Caco-2 (cell line): ENCODE measurements at regions not wholly inside any gene's neighbourhood (a gene's known extent, or its start where the extent isn't known, plus 50 kb on each side); places are given as distances from the start of the nearest gene placed in this dataset.

Experiments used
- BruUV-seq: library from RNA; stranded (reverse); fragments of 400-500 nt; replicated peaks from 2 replicates; lab custom pipeline; 2021; lab: Mats Ljungman, UMichigan
- CTCF ChIA-PET: fragments of 300-600 bp; sonication (Branson Sonifier 250); formaldehyde crosslinking; loops from one replicate; lab custom pipeline; 2022; ENCODE audit warnings: antibody characterized with exemption; lab: Charles Lee
- POLR2A ChIA-PET: fragments of 300-600 bp; sonication (Branson Sonifier 250); formaldehyde crosslinking; loops from one replicate; lab custom pipeline; 2022; ENCODE audit warnings: antibody characterized with exemption; lab: Charles Lee
- DNase-seq, 2 experiments: peaks; one replicate each; pipeline versions ENCODE4 v3.0.0 to v3.0.0-alpha.2; 2020 to 2022
- H3K27me3 ChIP-seq: replicated peaks from 2 replicates; pipeline ENCODE4 v1.6.0; 2011; ENCODE audit warnings: low read length; ENCODE audit not compliant: control insufficient read depth, insufficient read depth
- H3K36me3 ChIP-seq: 2 replicates; pipeline ENCODE4 v1.5.1; 2011; ENCODE audit warnings: low read length; ENCODE audit not compliant: control insufficient read depth, insufficient read depth
- H3K4me1 ChIP-seq: fragments of 250-450 bp; sonication (Bioruptor Pico); 2 replicates; pipeline ENCODE4 v1.5.1; 2020; ENCODE audit warnings: mild to moderate bottlenecking
- H3K4me3 ChIP-seq: 2 replicates; pipeline ENCODE4 v1.5.1; 2011; ENCODE audit warnings: low read depth, mild to moderate bottlenecking, control low read depth, low read length
- H3K9me3 ChIP-seq: fragments of 250-450 bp; sonication (Bioruptor Pico); 2 replicates; pipeline ENCODE4 v1.5.1; 2020; ENCODE audit warnings: mild to moderate bottlenecking, moderate library complexity
- H3K27ac Mint-ChIP-seq: one replicate; pipeline ENCODE4 v1.8.0; 2022; ENCODE audit warnings: mixed read lengths; ENCODE audit not compliant: unreplicated experiment
- H3K27me3 Mint-ChIP-seq: one replicate; pipeline ENCODE4 v1.8.0; 2022; ENCODE audit warnings: mixed read lengths; ENCODE audit not compliant: insufficient read depth, unreplicated experiment
- H3K36me3 Mint-ChIP-seq: one replicate; pipeline ENCODE4 v1.8.0; 2022; ENCODE audit warnings: mild to moderate bottlenecking, mixed read lengths; ENCODE audit not compliant: insufficient read depth, unreplicated experiment
- H3K4me1 Mint-ChIP-seq: one replicate; pipeline ENCODE4 v1.8.0; 2022; ENCODE audit warnings: low read depth, mixed read lengths; ENCODE audit not compliant: unreplicated experiment
- H3K4me3 Mint-ChIP-seq: one replicate; pipeline ENCODE4 v1.8.0; 2022; ENCODE audit warnings: mild to moderate bottlenecking, moderate library complexity, mixed read lengths; ENCODE audit not compliant: unreplicated experiment
- H3K9me3 Mint-ChIP-seq: one replicate; pipeline ENCODE4 v1.8.0; 2022; ENCODE audit warnings: mixed read lengths; ENCODE audit not compliant: unreplicated experiment
- CTCF ChIP-seq, 2 experiments: fragments of 200-600 bp in 1 of 2; IDR thresholded peaks; 1 replicate in 1 of 2; 2 replicates in 1 of 2; pipeline versions ENCODE4 v1.5.1 to v1.8.0; 2011 to 2022; ENCODE audit warnings: antibody characterized with exemption in 1 of 2, control low read depth in 1 of 2, inconsistent platforms in 1 of 2, low read depth in 1 of 2, low read length in 1 of 2, mild to moderate bottlenecking in 1 of 2, moderate library complexity in 1 of 2; ENCODE audit not compliant: insufficient read depth in 1 of 2, severe bottlenecking in 1 of 2, unreplicated experiment in 1 of 2
- intact Hi-C: fragments of 100-400 bp; cut with micrococcal nuclease; formaldehyde crosslinking; loops from one replicate; pipeline ENCODE4 v1.10.0; 2022; ENCODE audit not compliant: unreplicated experiment

DNA sequence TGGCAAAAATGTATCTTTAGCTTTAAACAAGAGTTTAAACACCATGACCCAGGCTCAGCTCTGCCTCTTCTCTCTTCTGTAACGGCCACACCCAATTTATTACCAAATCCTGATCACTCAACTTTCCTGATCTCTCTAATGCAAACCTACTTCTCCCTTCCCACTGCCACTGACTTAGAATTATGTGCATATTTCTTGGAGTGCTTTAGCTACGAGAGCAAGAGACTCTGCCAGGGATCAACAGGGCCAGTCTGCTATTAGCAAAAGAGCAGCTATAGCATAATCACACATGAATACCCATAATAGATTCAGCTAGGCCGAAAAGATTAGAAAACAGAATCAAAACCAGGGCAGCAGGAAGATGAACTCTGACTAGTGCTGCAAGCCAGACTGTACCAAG, 215.5 kb downstream of the MRPL39 start:
- no peak for DNase-seq
- ChIA-PET CTCF (no interaction called here), POLR2A (no interaction called here)
- Histone ChIP-seq H3K4me1 (no peaks in the 10 kb centered on the region), H3K9me3 (no peaks in the 10 kb centered on the region), H3K27me3 (no peaks in the 10 kb centered on the region), H3K4me3 (no peak overlapping the region), H3K36me3 (no peaks in the 10 kb centered on the region)
- Mint-ChIP-seq H3K27me3 (peaks cover 11% of the 10 kb centered on the region), H3K9me3 (no peaks in the 10 kb centered on the region), H3K4me3 (no peak overlapping the region), H3K4me1 (no peaks in the 10 kb centered on the region), H3K27ac (no peak overlapping the region), H3K36me3 (no peaks in the 10 kb centered on the region)
- intact Hi-C loops = no loop called here
- BruUV-seq = no TSS peak
- no peak for TF ChIP-seq CTCF (IDR thresholded peaks at IDR 0.05; ENCODE audit: insufficient read depth in 1 of 2, low read depth in 1 of 2, low read length in 1 of 2, severe bottlenecking in 1 of 2, unreplicated experiment in 1 of 2)

DNA sequence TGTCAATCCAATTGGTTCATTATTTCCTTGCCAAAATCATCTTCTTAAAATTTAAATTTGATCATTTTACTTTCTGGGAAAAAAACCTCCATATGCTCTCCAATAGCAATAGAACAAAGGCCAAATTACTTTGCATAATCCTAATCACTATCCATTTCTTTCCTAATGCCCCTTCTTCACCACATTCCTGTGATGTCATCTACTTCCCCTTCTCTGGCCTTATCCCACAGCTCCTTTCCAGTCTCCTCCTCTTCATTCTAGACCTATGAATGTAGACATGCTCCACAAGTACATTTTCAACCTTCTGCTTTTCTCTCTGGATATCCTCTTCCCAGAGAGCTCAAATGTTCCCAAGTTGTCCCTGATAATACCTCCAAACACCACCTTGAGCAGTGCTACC, 216.6 kb downstream of the MRPL39 start:
- Histone ChIP-seq H3K36me3 (no peaks in the 10 kb centered on the region), H3K4me1 (no peaks in the 10 kb centered on the region), H3K9me3 (no peaks in the 10 kb centered on the region), H3K27me3 (no peaks in the 10 kb centered on the region), H3K4me3 (no peak overlapping the region)
- peaks cover 9% of the 10 kb centered on the region for H3K27me3 Mint-ChIP-seq
- H3K27ac Mint-ChIP-seq = no peak overlapping the region
- CTCF ChIA-PET = no interaction called here
- no peak overlapping the region for H3K4me3 Mint-ChIP-seq
- no peaks in the 10 kb centered on the region for H3K9me3 Mint-ChIP-seq
- no peak for TF ChIP-seq CTCF (IDR thresholded peaks at IDR 0.05; ENCODE audit: insufficient read depth in 1 of 2, low read depth in 1 of 2, low read length in 1 of 2, severe bottlenecking in 1 of 2, unreplicated experiment in 1 of 2)
- intact Hi-C loops = no loop called here
- H3K4me1 Mint-ChIP-seq = peaks cover 7% of the 10 kb centered on the region
- no peaks in the 10 kb centered on the region for H3K36me3 Mint-ChIP-seq
- no peak for DNase-seq
- POLR2A ChIA-PET = no interaction called here
- BruUV-seq = no TSS peak

DNA sequence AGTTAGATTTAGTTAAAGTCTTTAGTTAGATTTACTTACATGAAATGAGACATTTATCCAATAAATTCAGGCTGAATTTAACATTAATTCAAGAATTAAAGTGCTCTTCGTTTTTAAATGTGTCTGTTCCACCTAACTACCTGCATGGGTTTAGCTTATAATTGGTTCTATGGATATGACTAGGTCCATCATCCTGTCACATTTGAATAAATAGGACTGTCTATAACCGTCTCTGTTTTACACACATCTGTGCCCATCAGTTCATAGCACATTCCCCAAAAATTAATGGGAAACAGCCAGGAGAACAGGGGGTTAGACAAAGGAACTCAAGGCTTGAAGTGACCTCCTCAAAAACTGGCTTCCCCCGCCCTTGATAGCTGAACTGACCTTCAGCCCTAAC, 219.6 kb downstream of the MRPL39 start:
- no peak for TF ChIP-seq CTCF (IDR thresholded peaks at IDR 0.05; ENCODE audit: insufficient read depth in 1 of 2, low read depth in 1 of 2, low read length in 1 of 2, severe bottlenecking in 1 of 2, unreplicated experiment in 1 of 2)
- BruUV-seq = no TSS peak
- ChIA-PET CTCF (no interaction called here), POLR2A (no interaction called here)
- no peak for DNase-seq
- no peaks in the 10 kb centered on the region for H3K36me3 ChIP-seq
- H3K4me1 ChIP-seq = no peaks in the 10 kb centered on the region
- no peak overlapping the region for H3K4me3 Mint-ChIP-seq
- no peaks in the 10 kb centered on the region for H3K9me3 Mint-ChIP-seq
- intact Hi-C loops = loop anchor here (10.0 kb wide), 1 partner anchor 343 kb away; no protein-coding TSS in a partner anchor
- H3K4me3 ChIP-seq = no peak overlapping the region
- H3K27ac Mint-ChIP-seq = no peak overlapping the region
- no peaks in the 10 kb centered on the region for H3K36me3 Mint-ChIP-seq
- no peaks in the 10 kb centered on the region for H3K27me3 ChIP-seq
- H3K27me3 Mint-ChIP-seq = peaks cover 5% of the 10 kb centered on the region
- no peaks in the 10 kb centered on the region for H3K9me3 ChIP-seq
- peaks cover 7% of the 10 kb centered on the region for H3K4me1 Mint-ChIP-seq
